Parathyroid adenoma (tissue), 2 donors: ENCODE measurements at regions not wholly inside any gene's neighbourhood (a gene's known extent, or its start where the extent isn't known, plus 50 kb on each side); places are given as distances from the start of the nearest gene placed in this dataset.

Experiments used
- H2AFZ ChIP-seq: fragments of 300-600 bp; sonication (generic); one replicate; pipeline ENCODE4 v1.7.0; 2017; ENCODE audit warnings: antibody characterized with exemption, mild to moderate bottlenecking
- H3K27ac ChIP-seq: fragments of 300-600 bp; sonication (generic); one replicate; pipeline ENCODE4 v1.7.0; 2017
- H3K27me3 ChIP-seq: fragments of 300-600 bp; sonication (generic); one replicate; pipeline ENCODE4 v1.7.0; 2017; ENCODE audit warnings: low read length; ENCODE audit not compliant: control insufficient read depth, insufficient read depth
- H3K36me3 ChIP-seq: fragments of 300-600 bp; sonication (generic); one replicate; pipeline ENCODE4 v1.7.0; 2017; ENCODE audit warnings: low read length; ENCODE audit not compliant: control insufficient read depth, insufficient read depth
- H3K4me1 ChIP-seq: fragments of 300-600 bp; sonication (generic); one replicate; pipeline ENCODE4 v1.7.0; 2017; ENCODE audit warnings: control low read depth
- H3K4me2 ChIP-seq: fragments of 300-600 bp; sonication (generic); one replicate; pipeline ENCODE4 v1.7.0; 2017; ENCODE audit warnings: low read length
- H3K4me3 ChIP-seq: fragments of 300-600 bp; sonication (generic); one replicate; pipeline ENCODE4 v1.7.0; 2017; ENCODE audit warnings: low read depth, low read length
- H3K79me2 ChIP-seq: fragments of 300-600 bp; sonication (generic); one replicate; pipeline ENCODE4 v1.7.0; 2017; ENCODE audit warnings: control low read depth
- H3K9ac ChIP-seq: fragments of 300-600 bp; sonication (generic); one replicate; pipeline ENCODE4 v1.7.0; 2017; ENCODE audit warnings: mild to moderate bottlenecking
- H3K9me3 ChIP-seq: fragments of 300-600 bp; sonication (generic); one replicate; pipeline ENCODE4 v1.7.0; 2017; ENCODE audit warnings: low read length; ENCODE audit not compliant: control insufficient read depth
- TF ChIP-seq, protein P1 (sequence below): fragments of 300-600 bp; sonication (generic); IDR thresholded peaks from one replicate; pipeline ENCODE4 v1.7.0; 2017; ENCODE audit warnings: antibody characterized with exemption, mild to moderate bottlenecking
- donor health status: primary hyperparathyroidism.

DNA sequence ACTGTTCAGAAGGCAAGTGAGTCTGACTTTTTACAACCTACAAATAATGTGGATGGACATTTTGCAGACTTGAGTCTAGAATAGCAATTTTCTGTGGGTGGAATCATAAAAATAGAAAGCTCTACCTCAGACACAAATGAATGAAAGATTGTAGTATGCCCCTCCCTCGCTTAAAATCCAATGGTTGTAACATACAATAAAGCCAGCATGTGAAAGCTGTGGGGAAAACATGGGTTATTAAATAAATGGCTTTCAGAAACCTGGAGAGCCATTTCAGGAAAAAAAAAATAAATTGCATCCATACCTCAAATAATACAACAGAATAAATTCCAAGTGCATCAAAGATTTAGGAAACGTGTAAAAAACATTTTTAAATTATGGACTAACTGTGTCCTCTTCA is 123.1 kb upstream of the MON1B start:
- no peaks in the 10 kb centered on the region for H3K27me3 ChIP-seq
- TF ChIP-seq, protein P1, sequence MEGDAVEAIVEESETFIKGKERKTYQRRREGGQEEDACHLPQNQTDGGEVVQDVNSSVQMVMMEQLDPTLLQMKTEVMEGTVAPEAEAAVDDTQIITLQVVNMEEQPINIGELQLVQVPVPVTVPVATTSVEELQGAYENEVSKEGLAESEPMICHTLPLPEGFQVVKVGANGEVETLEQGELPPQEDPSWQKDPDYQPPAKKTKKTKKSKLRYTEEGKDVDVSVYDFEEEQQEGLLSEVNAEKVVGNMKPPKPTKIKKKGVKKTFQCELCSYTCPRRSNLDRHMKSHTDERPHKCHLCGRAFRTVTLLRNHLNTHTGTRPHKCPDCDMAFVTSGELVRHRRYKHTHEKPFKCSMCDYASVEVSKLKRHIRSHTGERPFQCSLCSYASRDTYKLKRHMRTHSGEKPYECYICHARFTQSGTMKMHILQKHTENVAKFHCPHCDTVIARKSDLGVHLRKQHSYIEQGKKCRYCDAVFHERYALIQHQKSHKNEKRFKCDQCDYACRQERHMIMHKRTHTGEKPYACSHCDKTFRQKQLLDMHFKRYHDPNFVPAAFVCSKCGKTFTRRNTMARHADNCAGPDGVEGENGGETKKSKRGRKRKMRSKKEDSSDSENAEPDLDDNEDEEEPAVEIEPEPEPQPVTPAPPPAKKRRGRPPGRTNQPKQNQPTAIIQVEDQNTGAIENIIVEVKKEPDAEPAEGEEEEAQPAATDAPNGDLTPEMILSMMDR, result no peak
- no peaks in the 10 kb centered on the region for H3K9me3 ChIP-seq
- H2AFZ ChIP-seq, result no peak overlapping the region
- H3K4me2 ChIP-seq, result no peak overlapping the region
- H3K36me3 ChIP-seq, result no peaks in the 10 kb centered on the region
- H3K79me2 ChIP-seq, result no peaks in the 10 kb centered on the region
- H3K4me1 ChIP-seq, result no peaks in the 10 kb centered on the region
- no peak overlapping the region for H3K4me3 ChIP-seq
- no peak overlapping the region for H3K27ac ChIP-seq
- no peak overlapping the region for H3K9ac ChIP-seq

DNA sequence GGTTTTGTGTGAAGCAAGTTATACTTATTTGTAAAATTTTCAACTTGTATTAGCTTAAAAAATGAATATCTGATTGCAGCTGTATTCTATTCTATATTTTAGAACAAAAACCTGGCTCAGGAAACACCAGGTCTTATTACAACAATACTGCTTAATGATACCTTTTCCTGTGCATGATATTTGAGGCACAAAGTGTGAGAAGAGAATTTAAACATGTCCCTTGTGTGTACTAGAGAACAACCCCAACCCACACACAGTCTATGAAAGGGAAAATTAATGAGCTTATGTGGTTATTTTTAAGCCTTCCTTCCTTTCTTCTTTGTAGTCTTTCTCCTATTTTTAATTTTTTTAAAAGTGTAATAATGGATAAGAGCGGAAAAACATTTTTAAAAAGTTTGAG is 122.6 kb upstream of the MON1B start:
- Histone ChIP-seq H3K27me3 (no peaks in the 10 kb centered on the region), H3K4me2 (no peak overlapping the region), H2AFZ (no peak overlapping the region), H3K9me3 (no peaks in the 10 kb centered on the region), H3K36me3 (no peaks in the 10 kb centered on the region), H3K4me1 (no peaks in the 10 kb centered on the region), H3K9ac (no peak overlapping the region), H3K79me2 (no peaks in the 10 kb centered on the region), H3K4me3 (no peak overlapping the region), H3K27ac (no peak overlapping the region)
- TF ChIP-seq, protein P1, result no peak

DNA sequence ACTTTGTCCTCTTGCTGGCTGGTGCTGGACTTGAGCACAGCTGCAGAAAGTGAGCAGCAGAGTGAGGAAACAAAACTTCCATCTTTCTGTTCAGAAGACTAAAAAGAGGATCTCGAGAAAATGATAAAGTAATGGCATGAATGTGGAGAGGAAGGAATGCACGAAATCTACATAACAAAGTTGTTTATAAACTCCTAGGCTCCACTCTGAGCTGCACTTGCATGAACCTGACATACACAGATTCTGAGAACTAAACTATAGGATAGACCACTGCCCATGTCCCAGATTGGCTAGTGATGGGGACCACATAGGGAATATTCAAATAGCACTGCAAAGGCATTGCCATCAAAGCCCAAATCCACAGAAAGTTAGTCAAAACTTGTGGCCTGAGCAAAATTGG is 121.1 kb upstream of the MON1B start:
- no peak overlapping the region for H3K9ac ChIP-seq
- no peaks in the 10 kb centered on the region for H3K79me2 ChIP-seq
- H3K36me3 ChIP-seq, result no peaks in the 10 kb centered on the region
- no peak overlapping the region for H3K4me2 ChIP-seq
- no peak overlapping the region for H3K27ac ChIP-seq
- no peak overlapping the region for H3K4me3 ChIP-seq
- TF ChIP-seq, protein P1, result no peak
- H3K4me1 ChIP-seq, result no peaks in the 10 kb centered on the region
- H3K9me3 ChIP-seq, result no peaks in the 10 kb centered on the region
- H2AFZ ChIP-seq, result no peak overlapping the region
- no peaks in the 10 kb centered on the region for H3K27me3 ChIP-seq

DNA sequence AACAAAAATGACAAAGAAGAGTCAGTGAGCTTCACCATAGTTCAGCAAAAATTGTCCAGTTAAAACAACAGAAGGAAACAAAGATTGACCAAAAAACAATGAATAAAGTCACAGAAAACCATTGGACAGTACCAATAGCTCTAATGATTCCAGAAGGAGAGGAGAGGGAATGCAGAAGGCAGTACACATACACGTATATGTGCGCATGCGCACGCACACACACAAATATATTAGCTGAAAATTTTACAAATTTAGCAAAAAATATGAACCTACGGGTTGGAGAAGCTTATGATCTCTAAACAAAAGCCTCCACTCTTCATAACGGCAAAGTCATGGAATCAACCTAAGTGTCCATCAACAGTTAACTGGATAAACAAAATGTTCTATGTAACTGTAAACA is 120.3 kb upstream of the MON1B start:
- H3K4me3 ChIP-seq, result no peak overlapping the region
- no peak overlapping the region for H3K9ac ChIP-seq
- no peaks in the 10 kb centered on the region for H3K27me3 ChIP-seq
- H3K9me3 ChIP-seq, result no peaks in the 10 kb centered on the region
- no peaks in the 10 kb centered on the region for H3K4me1 ChIP-seq
- no peak overlapping the region for H3K27ac ChIP-seq
- TF ChIP-seq, protein P1, result no peak
- no peak overlapping the region for H3K4me2 ChIP-seq
- H3K79me2 ChIP-seq, result no peaks in the 10 kb centered on the region
- H3K36me3 ChIP-seq, result no peaks in the 10 kb centered on the region
- no peak overlapping the region for H2AFZ ChIP-seq

DNA sequence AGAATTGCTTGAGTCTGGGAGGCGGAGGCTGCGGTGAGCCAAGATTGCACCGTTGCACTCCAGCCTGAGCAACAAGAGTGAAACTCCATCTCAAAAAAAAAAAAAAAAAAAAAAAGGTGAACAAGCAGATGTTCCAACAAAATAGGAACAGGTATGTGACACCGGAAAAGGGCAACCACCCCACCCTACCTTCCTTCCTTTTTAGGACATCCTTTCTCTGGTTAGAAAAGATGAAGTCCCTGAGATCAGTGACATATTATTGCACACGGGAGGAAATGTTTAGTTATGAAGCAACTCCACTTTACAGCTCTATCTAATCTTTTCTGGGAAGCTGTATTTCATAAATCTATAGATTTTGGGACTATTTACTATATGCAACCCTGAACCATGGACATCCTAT is 114.2 kb upstream of the MON1B start:
- Histone ChIP-seq H2AFZ (no peak overlapping the region), H3K79me2 (no peaks in the 10 kb centered on the region), H3K27me3 (no peaks in the 10 kb centered on the region), H3K4me3 (no peak overlapping the region), H3K4me1 (no peaks in the 10 kb centered on the region), H3K36me3 (no peaks in the 10 kb centered on the region), H3K27ac (no peak overlapping the region), H3K4me2 (no peak overlapping the region), H3K9ac (no peak overlapping the region), H3K9me3 (no peaks in the 10 kb centered on the region)
- TF ChIP-seq, protein P1, result no peak
